ENCODE measurements at regions not wholly inside any gene's neighbourhood (a gene's known extent, or its start where the extent isn't known, plus 50 kb on each side); places are given as distances from the start of the nearest gene placed in this dataset.
"Not testable (repeated sequence)": the region's sequence is repeated elsewhere in the genome, so short reads cannot be mapped to it uniquely, and the experiment has no call there.

GRCh38 chrX:27404366-27404765 lies 58.8 kb downstream of the PPP4R3C start:
- no peak for DNase-seq (ENCODE audit: low spot score)

- DNase-seq (ENCODE audit: low spot score): no peak
Observed at GRCh38 chrX:27399146-27399456, 64.0 kb downstream of the PPP4R3C start.

GRCh38 chrX:27391623-27392022 lies 71.5 kb downstream of the PPP4R3C start:
- DNase-seq (ENCODE audit: low spot score): no peak

- no peak for DNase-seq (ENCODE audit: low spot score)
Observed at GRCh38 chrX:27381419-27381818, 81.7 kb downstream of the PPP4R3C start.

- no peak for DNase-seq (ENCODE audit: low spot score)
Observed at GRCh38 chrX:27380163-27380845, 82.8 kb downstream of the PPP4R3C start.

GRCh38 chrX:27354021-27354420 lies 109.1 kb downstream of the PPP4R3C start:
- DNase-seq (ENCODE audit: low spot score): no peak

GRCh38 chrX:27350476-27350875 lies 112.7 kb downstream of the PPP4R3C start:
- DNase-seq (ENCODE audit: low spot score): no peak

GRCh38 chrX:27336466-27337091 lies 126.6 kb downstream of the PPP4R3C start:
- peak; percentile 3 for DNase-seq (ENCODE audit: low spot score)

GRCh38 chrX:27321632-27322031 lies 141.5 kb downstream of the PPP4R3C start:
- no peak for DNase-seq (ENCODE audit: low spot score)

- no peak for DNase-seq (ENCODE audit: low spot score)
Observed at GRCh38 chrX:27309406-27309805, 153.7 kb downstream of the PPP4R3C start.

- no peak for DNase-seq (ENCODE audit: low spot score)
Observed at GRCh38 chrX:27307546-27307945, 155.6 kb downstream of the PPP4R3C start.

GRCh38 chrX:27292552-27292951 lies 170.6 kb downstream of the PPP4R3C start:
- not testable (repeated sequence) for DNase-seq (ENCODE audit: low spot score)

- no peak for DNase-seq (ENCODE audit: low spot score)
Observed at GRCh38 chrX:27276751-27277150, 186.4 kb downstream of the PPP4R3C start.

- DNase-seq (ENCODE audit: low spot score): no peak
Observed at GRCh38 chrX:27254656-27255055, 208.5 kb downstream of the PPP4R3C start.

- DNase-seq (ENCODE audit: low spot score): no peak
Observed at GRCh38 chrX:27251369-27251768, 211.8 kb downstream of the PPP4R3C start.

GRCh38 chrX:27242581-27242980 lies 220.6 kb downstream of the PPP4R3C start:
- no peak for DNase-seq (ENCODE audit: low spot score)

GRCh38 chrX:27241981-27242380 lies 221.2 kb downstream of the PPP4R3C start:
- no peak for DNase-seq (ENCODE audit: low spot score)

GRCh38 chrX:27240042-27240441 lies 223.1 kb downstream of the PPP4R3C start:
- DNase-seq (ENCODE audit: low spot score): not testable (repeated sequence)

- no peak for DNase-seq (ENCODE audit: low spot score)
Observed at GRCh38 chrX:27236681-27237080, 226.5 kb downstream of the PPP4R3C start.

GRCh38 chrX:27229721-27230120 lies 233.4 kb downstream of the PPP4R3C start:
- no peak for DNase-seq (ENCODE audit: low spot score)

GRCh38 chrX:27222661-27223060 lies 240.5 kb downstream of the PPP4R3C start:
- no peak for DNase-seq (ENCODE audit: low spot score)

GRCh38 chrX:27186671-27187070 lies 276.5 kb downstream of the PPP4R3C start:
- DNase-seq (ENCODE audit: low spot score): no peak

GRCh38 chrX:27163236-27163635 lies 299.9 kb downstream of the PPP4R3C start:
- no peak for DNase-seq (ENCODE audit: low spot score)

GRCh38 chrX:27162496-27162895 lies 300.6 kb downstream of the PPP4R3C start:
- DNase-seq (ENCODE audit: low spot score): no peak

All from hepatic stellate cell (primary cell).